IMR-90 (cell line): ENCODE measurements at regions not wholly inside any gene's neighbourhood (a gene's known extent, or its start where the extent isn't known, plus 50 kb on each side); places are given as distances from the start of the nearest gene placed in this dataset.

Experiments
- ATAC-seq: fragments of 200-7000 bp; cut with Tn5 transposase; 2 replicates; pipeline ENCODE4 v1.9.1; 2020; ENCODE audit warnings: low read depth, mild to moderate bottlenecking, moderate library complexity
- BruUV-seq: library from RNA; stranded (reverse); fragments of 400-500 nt; replicated peaks from 2 replicates; lab custom pipeline; 2021; lab: Mats Ljungman, UMichigan
- CTCF ChIA-PET: fragments of 300-600 bp; formaldehyde crosslinking; extraction: SDS; loops from one replicate; lab custom pipeline; 2021; ENCODE audit warnings: antibody characterized with exemption; lab: Yijun Ruan, JAX
- POLR2A ChIA-PET: fragments of 300-600 bp; sonication (Branson Sonifier 250); formaldehyde crosslinking; loops from one replicate; lab custom pipeline; 2022; ENCODE audit warnings: antibody characterized with exemption; ENCODE audit not compliant: unreplicated experiment; lab: Charles Lee
- DNase-seq: peaks from one replicate; pipeline ENCODE4 v3.0.0; 2013
- H2AFZ ChIP-seq: replicated peaks from 2 replicates; pipeline ENCODE3; 2013; ENCODE audit warnings: low read length, mild to moderate bottlenecking; ENCODE audit not compliant: poor library complexity
- H2AK5ac ChIP-seq: 2 replicates; pipeline ENCODE4 v1.6.1; 2013; ENCODE audit warnings: low read depth, low read length, inconsistent platforms
- H2AK9ac ChIP-seq: replicated peaks from 2 replicates; pipeline ENCODE3; 2013; ENCODE audit warnings: mild to moderate bottlenecking, low read depth, low read length, moderate library complexity; ENCODE audit not compliant: poor library complexity
- H2BK120ac ChIP-seq: 2 replicates; pipeline ENCODE4 v1.6.1; 2013; ENCODE audit warnings: low read depth, low read length, inconsistent platforms
- H2BK15ac ChIP-seq: 3 replicates; pipeline ENCODE4 v1.6.1; 2013; ENCODE audit warnings: low read depth, low read length, inconsistent platforms
- H2BK20ac ChIP-seq: 2 replicates; pipeline ENCODE4 v1.6.1; 2013; ENCODE audit warnings: low read depth, mild to moderate bottlenecking, inconsistent platforms, low read length, moderate library complexity
- H2BK5ac ChIP-seq: 2 replicates; pipeline ENCODE4 v1.6.1; 2013; ENCODE audit warnings: mild to moderate bottlenecking, low read depth, low read length, inconsistent platforms; ENCODE audit not compliant: poor library complexity, severe bottlenecking
- H3K14ac ChIP-seq: replicated peaks from 2 replicates; pipeline ENCODE4 v1.6.1; 2013; ENCODE audit warnings: low read depth, low read length, inconsistent platforms
- H3K18ac ChIP-seq: 2 replicates; pipeline ENCODE4 v1.6.1; 2013; ENCODE audit warnings: low read depth, low read length, control low read depth
- H3K23ac ChIP-seq: 2 replicates; pipeline ENCODE4 v1.6.1; 2013; ENCODE audit warnings: low read depth, low read length, inconsistent platforms
- H3K27ac ChIP-seq: 2 replicates; pipeline ENCODE4 v1.5.1; 2013; ENCODE audit warnings: mild to moderate bottlenecking, control low read depth, low read length; ENCODE audit not compliant: insufficient read depth
- H3K27me3 ChIP-seq: 2 replicates; pipeline ENCODE4 v1.6.1; 2013; ENCODE audit warnings: low read length; ENCODE audit not compliant: control insufficient read depth, insufficient read depth
- H3K36me3 ChIP-seq: 2 replicates; pipeline ENCODE4 v1.6.1; 2013; ENCODE audit warnings: low read length, mixed read lengths; ENCODE audit not compliant: control insufficient read depth, insufficient read depth
- H3K4ac ChIP-seq: 2 replicates; pipeline ENCODE4 v1.6.1; 2013; ENCODE audit warnings: low read depth, low read length, inconsistent platforms
- H3K4me1 ChIP-seq: 2 replicates; pipeline ENCODE4 v1.6.1; 2013; ENCODE audit warnings: low read length, mixed read lengths; ENCODE audit not compliant: control insufficient read depth, insufficient read depth
- H3K4me2 ChIP-seq: 2 replicates; pipeline ENCODE4 v1.6.1; 2013; ENCODE audit warnings: low read depth, mild to moderate bottlenecking, control low read depth, low read length, moderate library complexity
- H3K4me3 ChIP-seq: 2 replicates; pipeline ENCODE4 v1.5.1; 2013; ENCODE audit warnings: low read depth, mild to moderate bottlenecking, control low read depth, low read length, moderate library complexity; ENCODE audit not compliant: insufficient read depth
- H3K56ac ChIP-seq: 2 replicates; pipeline ENCODE4 v1.6.1; 2013; ENCODE audit warnings: low read length, inconsistent platforms; ENCODE audit not compliant: insufficient read depth; ENCODE audit errors: extremely low read depth
- H3K79me1 ChIP-seq, 2 experiments: 2 replicates each; pipeline ENCODE4 v1.6.1; 2013; ENCODE audit warnings: low read length in 2 of 2, inconsistent platforms in 1 of 2, low read depth in 1 of 2
- H3K9ac ChIP-seq: 2 replicates; pipeline ENCODE4 v1.6.1; 2013; ENCODE audit warnings: low read depth, low read length, control low read depth
- H3K9me1 ChIP-seq: 2 replicates; pipeline ENCODE4 v1.6.1; 2013; ENCODE audit warnings: low read length, inconsistent platforms; ENCODE audit not compliant: insufficient read depth
- H3K9me3 ChIP-seq: 2 replicates; pipeline ENCODE4 v1.6.1; 2013; ENCODE audit warnings: low read length; ENCODE audit not compliant: control insufficient read depth, insufficient read depth
- H4K20me1 ChIP-seq: 2 replicates; pipeline ENCODE4 v1.6.1; 2013; ENCODE audit warnings: low read length, inconsistent platforms; ENCODE audit not compliant: insufficient read depth
- H4K5ac ChIP-seq: 2 replicates; pipeline ENCODE4 v1.6.1; 2013; ENCODE audit warnings: mild to moderate bottlenecking, low read depth, low read length, control low read depth
- H4K8ac ChIP-seq, 2 experiments: 2 replicates each; pipeline ENCODE4 v1.6.1; 2013; ENCODE audit warnings: low read depth in 2 of 2, low read length in 2 of 2, control low read depth in 1 of 2, inconsistent platforms in 1 of 2
- H4K91ac ChIP-seq: 2 replicates; pipeline ENCODE4 v1.6.1; 2013; ENCODE audit warnings: low read depth, low read length, inconsistent platforms; ENCODE audit not compliant: insufficient read depth
- BHLHE40 ChIP-seq: fragments of 150-350 bp; IDR thresholded peaks from 2 replicates; pipeline ENCODE4 v1.6.1; 2016; ENCODE audit warnings: mild to moderate bottlenecking, low read depth, low read length
- CEBPB ChIP-seq: IDR thresholded peaks from 2 replicates; pipeline ENCODE4 v1.6.1; 2012; ENCODE audit warnings: low read depth, low read length, improper control_type of control experiment
- CHD1 ChIP-seq: IDR thresholded peaks from 2 replicates; pipeline ENCODE4 v1.6.1; 2012; ENCODE audit warnings: low read depth, low read length, improper control_type of control experiment
- CTCF ChIP-seq: conservative IDR thresholded peaks from 2 replicates; pipeline ENCODE4 v1.5.1; 2012; ENCODE audit warnings: mild to moderate bottlenecking, low read depth, low read length, improper control_type of control experiment
- FOS ChIP-seq: fragments of 150-350 bp; IDR thresholded peaks from 2 replicates; pipeline ENCODE4 v1.6.1; 2016; ENCODE audit warnings: low read depth, low read length
- MAFK ChIP-seq: IDR thresholded peaks from 2 replicates; pipeline ENCODE4 v1.6.1; 2012; ENCODE audit warnings: low read depth, low read length, improper control_type of control experiment
- MAZ ChIP-seq: IDR thresholded peaks from 2 replicates; pipeline ENCODE4 v1.6.1; 2012; ENCODE audit warnings: low read depth, mild to moderate bottlenecking, low read length, improper control_type of control experiment, moderate library complexity, borderline replicate concordance
- NFE2L2 ChIP-seq: fragments of 150-350 bp; IDR thresholded peaks from 2 replicates; pipeline ENCODE4 v1.6.1; 2016; ENCODE audit warnings: low read depth, mild to moderate bottlenecking, low read length
- POLR2A ChIP-seq: IDR thresholded peaks from 2 replicates; pipeline ENCODE4 v1.6.1; 2012; ENCODE audit warnings: mild to moderate bottlenecking, low read depth, low read length
- RCOR1 ChIP-seq: IDR thresholded peaks from 2 replicates; pipeline ENCODE4 v1.6.1; 2012; ENCODE audit warnings: mild to moderate bottlenecking, low read length, improper control_type of control experiment; ENCODE audit not compliant: insufficient replicate concordance
- USF2 ChIP-seq: fragments of 150-350 bp; IDR thresholded peaks from 2 replicates; pipeline ENCODE4 v1.6.1; 2017; ENCODE audit warnings: mild to moderate bottlenecking, antibody characterized with exemption, low read length, low read depth
- WGBS, 2 experiments: methylation state at CpG; one replicate each; pipeline versions ENCODE4 v1.1.5 to v1.1.7; 2013; ENCODE audit warnings: missing lambda C conversion rate in 2 of 2; ENCODE audit not compliant: insufficient read length in 1 of 2; ENCODE audit errors: extremely low coverage in 2 of 2; 5-methylcytosine and 5-hydroxymethylcytosine counted together
- dilution Hi-C: fragments of 300-500 bp; cut with HindIII; formaldehyde crosslinking; loops from one replicate; pipeline ENCODE4 v1.14.3; 2018; ENCODE audit warnings: low sequenced_read_pairs; ENCODE audit not compliant: unreplicated experiment
- in situ Hi-C: fragments of 300-500 bp; cut with MboI; formaldehyde crosslinking; loops from 3 replicates; pipeline ENCODE4 v1.14.3; 2019; ENCODE audit warnings: low sequenced_read_pairs, inconsistent platforms, mixed read lengths
- intact Hi-C: fragments of 100-400 bp; cut with micrococcal nuclease; formaldehyde crosslinking; loops from 2 replicates; pipeline ENCODE4 v1.10.0; 2022

DNA sequence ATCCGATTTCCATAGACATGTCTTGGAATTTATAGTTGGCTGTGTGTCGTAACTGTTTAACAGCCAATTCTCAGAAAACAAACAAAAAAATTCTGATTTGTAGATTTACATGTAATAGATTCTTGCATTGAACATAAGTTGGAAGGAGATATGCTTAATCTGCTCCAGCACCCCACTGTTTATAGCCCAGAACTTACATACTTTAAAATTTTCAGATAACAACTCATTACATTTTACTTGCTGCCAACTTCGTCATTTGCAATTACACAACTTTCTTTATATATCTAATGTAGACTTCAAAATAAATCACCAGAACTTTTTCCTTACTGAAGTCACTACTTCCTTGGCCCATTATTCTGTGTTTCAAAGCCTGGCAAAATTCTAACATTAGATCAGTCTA is 472.3 kb upstream of the EYS start:
- no peak overlapping the region for H4K5ac ChIP-seq
- H4K20me1 ChIP-seq: no peaks in the 10 kb centered on the region
- H2BK20ac ChIP-seq: no peak overlapping the region
- no peak overlapping the region for H3K4me3 ChIP-seq
- no peak overlapping the region for H3K27ac ChIP-seq
- H3K79me1 ChIP-seq: no peaks in the 10 kb centered on the region
- no peaks in the 10 kb centered on the region for H3K4me1 ChIP-seq
- H3K4ac ChIP-seq: no peak overlapping the region
- no peak overlapping the region for H2BK5ac ChIP-seq
- no peak overlapping the region for H3K4me2 ChIP-seq
- no peak overlapping the region for H2AK9ac ChIP-seq
- no peak overlapping the region for H3K14ac ChIP-seq
- no peaks in the 10 kb centered on the region for H3K9me1 ChIP-seq
- H4K8ac ChIP-seq: no peak overlapping the region
- H3K23ac ChIP-seq: no peak overlapping the region
- H2BK15ac ChIP-seq: no peak overlapping the region
- in situ Hi-C loops (no loop called here), dilution Hi-C loops (no loop called here), intact Hi-C loops (no loop called here)
- no peak overlapping the region for H3K9ac ChIP-seq
- no CpG with 5 or more reads among the region's 3 CpGs for WGBS, 2 experiments
- DNase-seq (peak; percentile 47), ATAC-seq (peak; percentile 51)
- H4K91ac ChIP-seq: no peak overlapping the region
- H3K56ac ChIP-seq: no peak overlapping the region
- TF ChIP-seq POLR2A (no peak), MAZ (no peak), MAFK (no peak), CHD1 (no peak), FOS (no peak), NFE2L2 (no peak), CTCF (no peak), RCOR1 (no peak), CEBPB (no peak), USF2 (no peak), BHLHE40 (no peak)
- no peaks in the 10 kb centered on the region for H3K36me3 ChIP-seq
- H2AK5ac ChIP-seq: no peak overlapping the region
- no peaks in the 10 kb centered on the region for H3K9me3 ChIP-seq
- H2BK120ac ChIP-seq: no peak overlapping the region
- ChIA-PET CTCF (no interaction called here), POLR2A (no interaction called here)
- BruUV-seq: no TSS peak
- no peaks in the 10 kb centered on the region for H3K27me3 ChIP-seq
- no peak overlapping the region for H3K18ac ChIP-seq
- no peak overlapping the region for H2AFZ ChIP-seq
